ENCODE measurements at regions not wholly inside any gene's neighbourhood (a gene's known extent, or its start where the extent isn't known, plus 50 kb on each side); places are given as distances from the start of the nearest gene placed in this dataset.
"Not testable (repeated sequence)": the region's sequence is repeated elsewhere in the genome, so short reads cannot be mapped to it uniquely, and the experiment has no call there.

GRCh38 chr13:79190932-79191331 lies 215.1 kb downstream of the RBM26 start:
- DNase-seq (ENCODE audit: low read depth in 2 of 3, low spot score in 2 of 3) = no peak

- DNase-seq (ENCODE audit: low read depth in 2 of 3, low spot score in 2 of 3) = no peak
Measured at GRCh38 chr13:79187917-79188690, 218.0 kb downstream of the RBM26 start.

DNA sequence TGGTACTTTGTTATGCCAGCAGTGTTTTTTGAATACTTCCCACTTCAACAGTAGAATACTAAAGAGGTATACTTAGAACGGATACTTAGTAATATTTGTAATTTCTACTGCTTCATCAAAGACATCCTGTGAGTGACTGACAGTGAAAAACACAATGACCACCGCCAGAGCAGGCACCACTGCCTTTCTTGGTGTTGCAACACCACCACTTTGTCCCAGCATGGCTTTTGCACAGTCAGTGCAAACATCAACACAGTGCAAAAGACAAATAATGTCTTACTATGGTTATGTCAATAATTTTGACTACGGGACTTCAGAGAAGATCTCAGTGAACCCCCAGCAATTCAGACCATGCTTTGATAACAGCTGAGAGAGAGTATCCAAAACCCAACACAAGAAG lies 220.5 kb downstream of the RBM26 start:
- no peak for DNase-seq (ENCODE audit: low read depth in 2 of 3, low spot score in 2 of 3)

- no peak for DNase-seq (ENCODE audit: low read depth in 2 of 3, low spot score in 2 of 3)
Measured at GRCh38 chr13:79183231-79183630, 222.8 kb downstream of the RBM26 start.

DNA sequence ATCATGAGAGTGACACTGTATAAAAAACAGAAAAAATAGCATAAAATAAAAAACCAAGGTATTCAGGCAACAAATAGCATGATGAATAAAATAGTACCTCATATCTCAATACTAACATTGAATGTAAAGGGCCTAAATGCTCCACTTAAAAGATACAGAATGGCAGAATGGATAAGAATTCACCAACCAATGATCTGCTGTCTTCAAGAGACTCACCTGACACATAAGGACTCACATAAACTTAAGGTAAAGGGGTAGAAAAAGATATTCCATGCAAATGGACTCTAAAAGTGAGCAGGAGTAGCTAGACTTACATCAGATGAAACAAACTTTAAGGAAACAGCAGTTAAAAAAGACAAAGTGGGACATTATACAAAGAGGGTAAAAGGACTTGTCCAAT lies 232.4 kb downstream of the RBM26 start:
- DNase-seq (ENCODE audit: low read depth in 2 of 3, low spot score in 2 of 3) = not testable (repeated sequence)

DNA sequence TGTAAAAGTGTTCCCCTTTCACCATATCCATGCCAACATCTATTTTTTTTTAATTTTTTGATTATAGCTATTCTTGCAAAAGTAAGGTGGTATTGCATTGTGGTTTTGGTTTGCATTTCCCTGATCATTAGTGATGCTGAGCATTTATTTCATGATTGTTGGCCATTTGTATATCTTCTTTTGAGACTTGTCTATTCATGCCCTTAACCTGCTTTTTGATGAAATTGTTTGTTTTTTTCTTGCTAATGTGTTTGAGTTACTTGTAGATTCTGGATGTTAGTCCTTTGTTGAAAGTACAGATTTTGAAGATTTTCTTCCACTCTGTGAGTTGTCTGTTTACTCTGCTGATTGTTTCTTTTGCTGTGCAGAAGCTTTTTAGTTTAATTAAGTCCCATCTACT lies 233.1 kb downstream of the RBM26 start:
- DNase-seq (ENCODE audit: low read depth in 2 of 3, low spot score in 2 of 3) = not testable (repeated sequence)

DNA sequence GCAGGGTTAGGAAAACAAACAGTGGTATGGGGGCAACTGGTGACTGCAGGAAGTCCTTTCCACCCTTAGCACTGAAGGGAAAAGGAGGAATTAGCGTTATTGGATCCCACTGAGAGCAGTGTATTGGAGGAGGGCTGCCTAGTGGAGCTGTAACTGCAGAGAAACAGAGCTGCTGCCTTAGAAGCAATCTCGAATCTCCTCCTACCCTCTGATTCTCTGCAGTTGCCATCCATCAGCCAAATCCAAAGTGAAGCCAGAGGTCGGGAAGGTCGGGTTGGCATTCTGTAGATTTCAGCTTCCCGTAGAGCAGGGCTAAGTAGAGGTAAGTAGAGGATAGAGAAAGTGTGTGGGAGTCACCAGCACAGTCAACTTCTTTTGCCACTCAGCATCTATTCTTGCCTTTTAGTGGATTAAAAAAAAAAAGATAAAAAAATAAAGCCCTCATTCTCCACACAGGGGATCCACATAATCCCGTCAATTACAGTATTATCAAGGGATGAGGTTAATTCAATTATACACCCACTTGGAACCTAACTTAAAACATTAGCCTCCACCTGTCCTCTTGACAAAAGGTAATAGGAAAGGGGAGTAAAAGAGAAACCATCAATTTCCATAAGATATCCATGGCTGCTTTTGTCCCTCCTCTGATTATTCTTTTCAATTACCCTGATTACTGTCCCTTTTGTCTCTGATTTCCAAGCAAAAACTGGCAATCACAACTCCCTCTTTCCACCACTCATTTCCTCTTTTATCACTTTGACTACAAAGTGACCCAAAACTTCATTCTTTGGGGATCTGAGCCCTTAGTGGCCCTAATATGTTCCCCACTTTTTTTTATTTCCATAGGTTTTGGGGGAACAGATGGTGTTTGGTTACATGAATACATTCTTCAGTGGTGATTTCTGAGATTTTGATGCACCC lies 234.7 kb downstream of the RBM26 start:
- DNase-seq (ENCODE audit: low read depth in 2 of 3, low spot score in 2 of 3) = no peak

DNA sequence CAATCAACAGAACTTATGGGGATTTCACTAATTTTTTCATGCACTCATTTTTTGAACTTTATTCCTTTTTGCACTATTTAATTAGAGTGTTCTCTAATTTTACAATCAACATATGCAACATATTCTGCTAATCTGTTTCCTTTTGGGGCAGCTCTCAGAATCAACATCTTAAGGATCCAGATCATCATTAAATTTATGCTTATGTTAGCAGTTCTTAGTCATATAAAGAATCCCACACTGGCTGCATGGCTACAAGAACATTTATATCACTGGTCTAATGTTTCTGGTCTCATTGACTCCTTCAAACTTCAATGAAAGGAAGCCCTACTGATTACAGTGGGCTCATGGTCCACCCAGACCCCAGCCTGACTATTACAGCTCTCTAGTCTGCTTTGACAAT lies 245.2 kb downstream of the RBM26 start:
- no peak for DNase-seq (ENCODE audit: low read depth in 2 of 3, low spot score in 2 of 3)

DNA sequence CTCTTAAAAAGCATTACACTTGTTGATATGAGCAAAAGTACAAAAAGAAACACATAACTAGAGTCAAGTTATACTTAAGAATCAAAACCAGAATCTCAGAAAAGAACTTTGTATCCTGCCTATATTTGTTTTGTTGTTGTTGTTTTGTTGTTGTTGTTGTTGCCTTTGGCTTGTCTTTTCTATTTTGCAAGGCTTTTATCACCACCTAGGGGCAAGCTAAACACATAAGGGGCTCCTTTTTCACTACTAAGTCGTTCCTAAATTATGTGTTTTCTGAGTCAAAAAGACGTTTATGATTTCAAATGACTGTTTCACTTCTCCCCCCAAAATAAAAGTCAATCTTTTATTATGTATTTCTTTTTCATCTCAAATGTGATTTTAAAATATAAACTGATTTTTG lies 250.2 kb downstream of the RBM26 start:
- DNase-seq (ENCODE audit: low read depth in 2 of 3, low spot score in 2 of 3) = no peak

- DNase-seq (ENCODE audit: low read depth in 2 of 3, low spot score in 2 of 3) = no peak
Measured at GRCh38 chr13:79149210-79149609, 256.8 kb downstream of the RBM26 start.

- no peak for DNase-seq (ENCODE audit: low read depth in 2 of 3, low spot score in 2 of 3)
Measured at GRCh38 chr13:79141082-79141481, 265.0 kb downstream of the RBM26 start.

DNA sequence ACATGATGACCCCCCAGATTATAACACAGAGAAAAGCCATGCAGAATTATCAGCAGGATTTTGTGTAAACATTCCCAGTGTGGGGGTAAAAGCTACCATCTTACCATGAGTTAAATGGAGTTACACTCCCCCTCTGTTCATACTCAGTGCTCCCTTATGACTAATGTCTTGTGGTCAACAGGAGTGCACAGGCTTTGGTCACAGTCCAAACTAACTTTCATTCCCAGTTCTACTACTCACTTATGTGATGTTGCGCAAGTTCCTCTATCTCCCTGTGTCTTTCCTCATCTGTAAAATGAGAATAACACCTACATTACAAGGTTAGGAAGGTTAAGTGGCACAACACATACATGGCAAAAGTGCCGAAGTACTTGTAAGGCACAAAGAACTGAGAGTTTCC lies 277.9 kb downstream of the RBM26 start:
- DNase-seq (ENCODE audit: low read depth in 2 of 3, low spot score in 2 of 3) = no peak

DNA sequence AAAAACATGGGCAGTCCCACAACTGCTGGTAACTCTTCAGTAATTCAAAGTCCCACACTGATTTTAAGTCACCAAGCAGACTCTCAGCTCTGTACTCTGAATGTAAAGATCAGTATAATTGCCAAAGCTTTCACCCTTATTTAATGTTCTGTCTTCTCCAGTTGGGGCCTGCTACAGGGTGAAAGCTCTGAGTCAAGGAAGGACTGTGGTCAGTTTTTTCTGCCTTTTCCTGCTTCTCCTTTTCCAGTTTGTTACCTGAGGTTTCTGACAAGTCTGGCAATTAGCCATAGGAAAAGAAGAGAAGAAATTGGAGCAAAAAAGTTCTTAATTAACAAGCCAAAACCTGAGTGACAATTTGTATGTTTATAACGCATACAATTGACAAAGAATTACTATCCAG lies 279.3 kb downstream of the RBM26 start:
- DNase-seq (ENCODE audit: low read depth in 2 of 3, low spot score in 2 of 3) = no peak

DNA sequence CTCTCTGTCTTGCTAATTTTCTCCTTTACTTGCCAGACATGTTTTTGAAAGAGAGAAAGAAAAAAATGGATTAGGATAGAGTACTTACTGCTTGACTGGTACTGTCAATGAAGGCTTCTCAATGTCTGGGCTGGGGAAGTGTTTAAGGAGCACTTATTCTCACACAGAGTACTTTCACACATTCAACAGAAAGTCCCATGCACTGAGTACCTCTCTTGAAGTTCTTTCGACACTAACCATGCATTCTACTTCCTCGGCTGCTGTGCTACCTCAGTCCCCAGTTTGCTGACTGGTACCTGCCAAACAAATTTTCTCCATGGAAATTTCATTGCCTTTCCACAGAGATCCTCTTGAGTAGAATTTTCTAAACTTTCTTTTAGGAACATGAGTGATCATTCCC lies 281.9 kb downstream of the RBM26 start:
- DNase-seq (ENCODE audit: low read depth in 2 of 3, low spot score in 2 of 3) = no peak

DNA sequence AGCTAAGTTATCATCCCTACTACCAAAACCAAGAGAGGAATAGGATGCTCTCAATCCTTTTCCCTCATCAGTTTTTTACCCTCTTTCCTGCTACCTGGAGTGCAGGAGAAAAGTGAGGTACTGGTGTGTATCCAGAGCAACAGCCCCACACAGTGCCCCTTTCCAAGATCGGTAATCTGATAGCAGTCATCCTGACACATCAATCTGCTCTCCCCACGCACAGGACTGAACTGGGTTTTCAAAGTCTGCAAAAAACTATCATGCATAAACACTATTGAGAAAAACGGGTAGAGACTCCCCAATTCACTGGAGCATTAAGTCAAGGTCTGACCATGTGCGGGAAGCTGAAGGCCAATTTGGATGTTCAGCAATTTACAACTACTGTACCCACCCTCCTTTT lies 284.8 kb downstream of the RBM26 start:
- no peak for DNase-seq (ENCODE audit: low read depth in 2 of 3, low spot score in 2 of 3)

GRCh38 chr13:79119578-79120107 lies 286.4 kb downstream of the RBM26 start:
- DNase-seq (ENCODE audit: low read depth in 2 of 3, low spot score in 2 of 3) = no peak

GRCh38 chr13:79112016-79112415 lies 294.0 kb downstream of the RBM26 start:
- no peak for DNase-seq (ENCODE audit: low read depth in 2 of 3, low spot score in 2 of 3)

GRCh38 chr13:79108914-79109643 lies 297.0 kb downstream of the RBM26 start:
- DNase-seq (ENCODE audit: low read depth in 2 of 3, low spot score in 2 of 3) = no peak

GRCh38 chr13:79098596-79098995 lies 307.5 kb downstream of the RBM26 start:
- no peak for DNase-seq (ENCODE audit: low read depth in 2 of 3, low spot score in 2 of 3)

- no peak for DNase-seq (ENCODE audit: low read depth in 2 of 3, low spot score in 2 of 3)
Measured at GRCh38 chr13:79097201-79097600, 308.9 kb downstream of the RBM26 start.

- DNase-seq (ENCODE audit: low read depth in 2 of 3, low spot score in 2 of 3) = no peak
Measured at GRCh38 chr13:79096099-79096498, 310.0 kb downstream of the RBM26 start.
